ENCODE measurements at regions not wholly inside any gene's neighbourhood (a gene's known extent, or its start where the extent isn't known, plus 50 kb on each side); places are given as distances from the start of the nearest gene placed in this dataset.

GRCh38 chr14:84874436-84874835 is 655.5 kb upstream of the FLRT2 start:
- no peak for ATAC-seq (ENCODE audit: low FRiP score)
- no peak overlapping the region for H3K27ac ChIP-seq (ENCODE audit: low read depth in 1 of 2, low read length in 2 of 2)
- intact Hi-C loops (cut with DNase I): no loop called here
- H3K4me3 ChIP-seq (ENCODE audit: low read length in 2 of 2): no peak overlapping the region
- H3K27me3 ChIP-seq (ENCODE audit: control insufficient read depth in 1 of 2, insufficient read depth in 2 of 2, low read length in 1 of 2): no peaks in the 10 kb centered on the region
- WGBS, 2 donors: 96 to 98% methylated on average over 2 of the region's 2 CpGs
- H3K4me1 ChIP-seq (ENCODE audit: control insufficient read depth in 1 of 2, insufficient read depth in 2 of 2, low read length in 2 of 2): no peaks in the 10 kb centered on the region
- H3K9me3 ChIP-seq (ENCODE audit: control insufficient read depth, low read length): no peaks in the 10 kb centered on the region
- no peaks in the 10 kb centered on the region for H3K36me3 ChIP-seq (ENCODE audit: control insufficient read depth in 1 of 2, insufficient read depth in 2 of 2, low read length in 1 of 2)
- no peak for DNase-seq

DNA sequence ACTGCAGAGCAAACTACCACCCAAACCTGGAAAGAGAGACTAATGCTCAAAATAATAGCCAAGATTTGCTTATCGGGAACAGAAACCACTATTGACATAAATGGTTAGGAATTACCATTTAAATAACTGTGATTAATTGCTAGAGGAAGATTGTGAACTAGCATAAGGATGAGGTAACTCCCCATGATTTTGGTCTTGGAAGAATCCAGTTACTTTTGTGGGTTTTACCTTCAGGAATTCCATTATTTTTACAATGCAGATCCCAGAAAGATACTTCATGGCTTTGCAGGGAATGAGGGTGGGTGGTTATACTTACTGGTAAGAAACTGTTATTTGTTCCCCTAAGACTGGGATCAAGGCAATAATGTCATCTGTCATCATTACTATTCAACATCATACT is 652.9 kb upstream of the FLRT2 start:
- Histone ChIP-seq H3K4me3 (ENCODE audit: low read length in 2 of 2) (no peak overlapping the region), H3K27me3 (ENCODE audit: control insufficient read depth in 1 of 2, insufficient read depth in 2 of 2, low read length in 1 of 2) (no peaks in the 10 kb centered on the region), H3K27ac (ENCODE audit: low read depth in 1 of 2, low read length in 2 of 2) (no peak overlapping the region), H3K4me1 (ENCODE audit: control insufficient read depth in 1 of 2, insufficient read depth in 2 of 2, low read length in 2 of 2) (no peaks in the 10 kb centered on the region), H3K9me3 (ENCODE audit: control insufficient read depth, low read length) (no peaks in the 10 kb centered on the region), H3K36me3 (ENCODE audit: control insufficient read depth in 1 of 2, insufficient read depth in 2 of 2, low read length in 1 of 2) (no peaks in the 10 kb centered on the region)
- DNase-seq (no peak), ATAC-seq (ENCODE audit: low FRiP score) (no peak)
- WGBS, 2 donors: 50 to 53% methylated on average over 1 of the region's 1 CpG
- intact Hi-C loops (cut with DNase I): no loop called here

GRCh38 chr14:84882830-84883229 is 647.1 kb upstream of the FLRT2 start:
- H3K36me3 ChIP-seq (ENCODE audit: control insufficient read depth in 1 of 2, insufficient read depth in 2 of 2, low read length in 1 of 2): no peaks in the 10 kb centered on the region
- peaks cover 2% of the 10 kb centered on the region for H3K9me3 ChIP-seq (ENCODE audit: control insufficient read depth, low read length)
- no peak overlapping the region for H3K4me3 ChIP-seq (ENCODE audit: low read length in 2 of 2)
- no peak overlapping the region for H3K27ac ChIP-seq (ENCODE audit: low read depth in 1 of 2, low read length in 2 of 2)
- intact Hi-C loops (cut with DNase I): no loop called here
- no peaks in the 10 kb centered on the region for H3K27me3 ChIP-seq (ENCODE audit: control insufficient read depth in 1 of 2, insufficient read depth in 2 of 2, low read length in 1 of 2)
- WGBS, 2 donors: 66 to 76% methylated on average over 1 of the region's 1 CpG
- no peaks in the 10 kb centered on the region for H3K4me1 ChIP-seq (ENCODE audit: control insufficient read depth in 1 of 2, insufficient read depth in 2 of 2, low read length in 2 of 2)
- DNase-seq (no peak), ATAC-seq (ENCODE audit: low FRiP score) (no peak)

DNA sequence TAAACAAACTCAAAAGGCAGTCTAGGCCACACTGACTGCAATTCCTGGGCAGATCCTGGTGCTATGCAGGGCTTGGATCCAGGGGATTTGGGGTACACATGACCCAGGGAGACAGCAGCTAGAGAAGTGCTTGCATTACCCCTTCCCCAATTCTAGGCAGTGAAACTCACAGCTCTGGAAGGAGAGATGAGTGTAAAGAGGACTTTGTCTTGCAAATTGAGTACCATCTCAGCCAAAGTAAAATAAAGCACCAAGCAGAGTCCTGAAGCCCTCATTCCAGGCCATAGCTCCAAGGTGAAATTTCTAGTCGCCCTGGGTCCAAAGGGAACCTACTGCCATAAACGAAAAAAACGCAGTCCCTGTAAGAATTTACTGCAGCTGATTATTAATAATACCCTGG is 644.9 kb upstream of the FLRT2 start:
- DNase-seq: no peak
- no peak for ATAC-seq (ENCODE audit: low FRiP score)
- Histone ChIP-seq H3K4me3 (ENCODE audit: low read length in 2 of 2) (no peak overlapping the region), H3K4me1 (ENCODE audit: control insufficient read depth in 1 of 2, insufficient read depth in 2 of 2, low read length in 2 of 2) (no peaks in the 10 kb centered on the region), H3K27me3 (ENCODE audit: control insufficient read depth in 1 of 2, insufficient read depth in 2 of 2, low read length in 1 of 2) (no peaks in the 10 kb centered on the region), H3K27ac (ENCODE audit: low read depth in 1 of 2, low read length in 2 of 2) (no peak overlapping the region), H3K36me3 (ENCODE audit: control insufficient read depth in 1 of 2, insufficient read depth in 2 of 2, low read length in 1 of 2) (no peaks in the 10 kb centered on the region), H3K9me3 (ENCODE audit: control insufficient read depth, low read length) (peaks cover 2% of the 10 kb centered on the region)
- 88 to 91% methylated on average over 3 of the region's 3 CpGs for WGBS, 2 donors
- intact Hi-C loops (cut with DNase I): no loop called here

GRCh38 chr14:84891404-84891803 is 638.5 kb upstream of the FLRT2 start:
- intact Hi-C loops (cut with DNase I): no loop called here
- no peaks in the 10 kb centered on the region for H3K9me3 ChIP-seq (ENCODE audit: control insufficient read depth, low read length)
- H3K4me1 ChIP-seq (ENCODE audit: control insufficient read depth in 1 of 2, insufficient read depth in 2 of 2, low read length in 2 of 2): no peaks in the 10 kb centered on the region
- H3K27me3 ChIP-seq (ENCODE audit: control insufficient read depth in 1 of 2, insufficient read depth in 2 of 2, low read length in 1 of 2): no peaks in the 10 kb centered on the region
- no peak for DNase-seq
- no peak overlapping the region for H3K4me3 ChIP-seq (ENCODE audit: low read length in 2 of 2)
- no peak overlapping the region for H3K27ac ChIP-seq (ENCODE audit: low read depth in 1 of 2, low read length in 2 of 2)
- no peaks in the 10 kb centered on the region for H3K36me3 ChIP-seq (ENCODE audit: control insufficient read depth in 1 of 2, insufficient read depth in 2 of 2, low read length in 1 of 2)
- ATAC-seq (ENCODE audit: low FRiP score): no peak

- Histone ChIP-seq H3K4me3 (ENCODE audit: low read length in 2 of 2) (no peak overlapping the region), H3K27ac (ENCODE audit: low read depth in 1 of 2, low read length in 2 of 2) (no peak overlapping the region), H3K27me3 (ENCODE audit: control insufficient read depth in 1 of 2, insufficient read depth in 2 of 2, low read length in 1 of 2) (no peaks in the 10 kb centered on the region), H3K36me3 (ENCODE audit: control insufficient read depth in 1 of 2, insufficient read depth in 2 of 2, low read length in 1 of 2) (no peaks in the 10 kb centered on the region), H3K4me1 (ENCODE audit: control insufficient read depth in 1 of 2, insufficient read depth in 2 of 2, low read length in 2 of 2) (no peaks in the 10 kb centered on the region), H3K9me3 (ENCODE audit: control insufficient read depth, low read length) (no peaks in the 10 kb centered on the region)
- no peak for DNase-seq
- no peak for ATAC-seq (ENCODE audit: low FRiP score)
- 16 to 23% methylated on average over 1 of the region's 1 CpG for WGBS, 2 donors
- intact Hi-C loops (cut with DNase I): no loop called here
These were observed 635.7 kb upstream of the FLRT2 start for GRCh38 chr14:84894254-84894653.

GRCh38 chr14:84922370-84922769 is 607.6 kb upstream of the FLRT2 start:
- no peak for ATAC-seq (ENCODE audit: low FRiP score)
- Histone ChIP-seq H3K36me3 (ENCODE audit: control insufficient read depth in 1 of 2, insufficient read depth in 2 of 2, low read length in 1 of 2) (no peaks in the 10 kb centered on the region), H3K9me3 (ENCODE audit: control insufficient read depth, low read length) (no peaks in the 10 kb centered on the region), H3K4me3 (ENCODE audit: low read length in 2 of 2) (no peak overlapping the region), H3K27me3 (ENCODE audit: control insufficient read depth in 1 of 2, insufficient read depth in 2 of 2, low read length in 1 of 2) (no peaks in the 10 kb centered on the region), H3K27ac (ENCODE audit: low read depth in 1 of 2, low read length in 2 of 2) (no peak overlapping the region), H3K4me1 (ENCODE audit: control insufficient read depth in 1 of 2, insufficient read depth in 2 of 2, low read length in 2 of 2) (no peaks in the 10 kb centered on the region)
- intact Hi-C loops (cut with DNase I): no loop called here
- no peak for DNase-seq
- WGBS, 2 donors: 28 to 38% methylated on average over 3 of the region's 3 CpGs

GRCh38 chr14:84926656-84927055 is 603.3 kb upstream of the FLRT2 start:
- H3K4me3 ChIP-seq (ENCODE audit: low read length in 2 of 2): no peak overlapping the region
- WGBS, 2 donors: 93 to 96% methylated on average over 1 of the region's 1 CpG

DNA sequence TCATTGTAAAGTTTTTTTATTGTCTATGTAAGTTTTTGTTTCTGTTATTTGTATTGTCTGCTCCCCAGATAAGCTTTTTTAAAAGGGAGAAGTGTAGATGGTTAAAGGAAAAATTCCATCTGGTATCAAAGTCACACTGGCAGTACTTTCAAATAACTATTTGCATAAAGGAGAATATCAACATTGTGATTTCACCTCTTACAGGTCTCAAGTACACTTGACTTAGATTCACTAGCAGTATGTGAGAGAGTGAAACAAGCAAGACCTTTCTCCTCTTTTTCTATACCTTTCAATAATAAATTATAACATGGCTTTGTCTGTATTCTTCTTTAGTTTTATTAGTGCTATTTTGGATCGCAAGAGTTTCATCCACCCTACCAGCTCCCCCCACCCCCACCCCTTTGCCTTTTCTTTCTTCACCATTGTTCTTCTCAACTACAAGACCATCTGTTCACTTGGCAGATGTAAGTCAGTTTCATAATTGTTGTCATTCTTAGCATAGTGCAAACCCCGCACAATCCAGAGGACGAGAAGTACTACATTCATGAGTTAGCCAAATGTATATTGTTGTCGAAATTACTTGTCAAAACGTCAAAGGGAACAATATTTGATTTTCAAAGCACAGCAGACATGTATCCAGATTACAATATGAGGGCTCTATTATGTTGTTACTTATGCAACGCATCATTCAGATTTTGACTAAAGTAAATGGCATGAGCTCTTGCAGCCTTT is 602.7 kb upstream of the FLRT2 start:
- WGBS, 2 donors: 70 to 74% methylated on average over 6 of the region's 6 CpGs
- no peak overlapping the region for H3K27ac ChIP-seq (ENCODE audit: low read depth in 1 of 2, low read length in 2 of 2)
- ATAC-seq (ENCODE audit: low FRiP score): no peak
- intact Hi-C loops (cut with DNase I): no loop called here
- no peak overlapping the region for H3K4me3 ChIP-seq (ENCODE audit: low read length in 2 of 2)
- H3K27me3 ChIP-seq (ENCODE audit: control insufficient read depth in 1 of 2, insufficient read depth in 2 of 2, low read length in 1 of 2): no peaks in the 10 kb centered on the region
- H3K36me3 ChIP-seq (ENCODE audit: control insufficient read depth in 1 of 2, insufficient read depth in 2 of 2, low read length in 1 of 2): no peaks in the 10 kb centered on the region
- DNase-seq: no peak
- H3K4me1 ChIP-seq (ENCODE audit: control insufficient read depth in 1 of 2, insufficient read depth in 2 of 2, low read length in 2 of 2): no peaks in the 10 kb centered on the region
- H3K9me3 ChIP-seq (ENCODE audit: control insufficient read depth, low read length): no peaks in the 10 kb centered on the region

More at GRCh38 chr14:84926656-84927055, 603.3 kb upstream of the FLRT2 start:
- DNase-seq (no peak), ATAC-seq (ENCODE audit: low FRiP score) (no peak)
- no peaks in the 10 kb centered on the region for H3K27me3 ChIP-seq (ENCODE audit: control insufficient read depth in 1 of 2, insufficient read depth in 2 of 2, low read length in 1 of 2)
- no peak overlapping the region for H3K27ac ChIP-seq (ENCODE audit: low read depth in 1 of 2, low read length in 2 of 2)
- no peaks in the 10 kb centered on the region for H3K36me3 ChIP-seq (ENCODE audit: control insufficient read depth in 1 of 2, insufficient read depth in 2 of 2, low read length in 1 of 2)
- intact Hi-C loops (cut with DNase I): no loop called here
- H3K9me3 ChIP-seq (ENCODE audit: control insufficient read depth, low read length): no peaks in the 10 kb centered on the region
- no peaks in the 10 kb centered on the region for H3K4me1 ChIP-seq (ENCODE audit: control insufficient read depth in 1 of 2, insufficient read depth in 2 of 2, low read length in 2 of 2)

Data from aorta (tissue), 5 donors.